Uterus (tissue), 2 donors: ENCODE measurements at regions not wholly inside any gene's neighbourhood (a gene's known extent, or its start where the extent isn't known, plus 50 kb on each side); places are given as distances from the start of the nearest gene placed in this dataset.

Experiments used
- POLR2A ChIP-seq, 2 donors: fragments of 450-650 bp; IDR thresholded peaks; one replicate each; pipeline ENCODE4 v1.6.1; 2016; ENCODE audit warnings: antibody characterized with exemption in 2 of 2, mild to moderate bottlenecking in 1 of 2, moderate library complexity in 1 of 2
- TF ChIP-seq, protein P1 (sequence below), 4 experiments: fragments of 200-600 bp in 2 of 4; fragments of 450-650 bp in 2 of 4; sonication (generic) in 2 of 4; IDR thresholded peaks; one replicate each; pipeline ENCODE4 v1.5.1; 2016 to 2019; ENCODE audit warnings: antibody characterized with exemption in 4 of 4, mild to moderate bottlenecking in 2 of 4, moderate library complexity in 1 of 4

DNA sequence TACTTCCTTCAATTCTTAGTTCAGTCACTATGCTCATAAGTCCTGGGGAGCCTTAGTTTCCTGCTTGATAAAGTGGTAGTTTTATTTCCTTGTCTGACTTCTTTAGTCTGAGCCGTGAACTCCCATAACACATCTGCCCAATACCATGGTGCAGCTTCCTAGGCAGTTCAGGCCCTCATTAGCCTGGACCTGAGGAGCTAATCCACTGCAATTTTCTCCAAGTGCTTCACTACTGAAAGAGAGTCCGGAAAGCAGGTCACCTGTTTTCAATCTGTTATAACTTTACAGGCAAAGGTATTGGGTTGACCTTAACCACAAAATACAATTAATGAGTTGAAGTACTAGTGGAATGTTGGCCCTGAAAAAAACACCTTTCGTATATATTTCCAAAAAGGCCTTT, 245.4 kb upstream of the BOD1L1 start:
- TF ChIP-seq, protein P1, sequence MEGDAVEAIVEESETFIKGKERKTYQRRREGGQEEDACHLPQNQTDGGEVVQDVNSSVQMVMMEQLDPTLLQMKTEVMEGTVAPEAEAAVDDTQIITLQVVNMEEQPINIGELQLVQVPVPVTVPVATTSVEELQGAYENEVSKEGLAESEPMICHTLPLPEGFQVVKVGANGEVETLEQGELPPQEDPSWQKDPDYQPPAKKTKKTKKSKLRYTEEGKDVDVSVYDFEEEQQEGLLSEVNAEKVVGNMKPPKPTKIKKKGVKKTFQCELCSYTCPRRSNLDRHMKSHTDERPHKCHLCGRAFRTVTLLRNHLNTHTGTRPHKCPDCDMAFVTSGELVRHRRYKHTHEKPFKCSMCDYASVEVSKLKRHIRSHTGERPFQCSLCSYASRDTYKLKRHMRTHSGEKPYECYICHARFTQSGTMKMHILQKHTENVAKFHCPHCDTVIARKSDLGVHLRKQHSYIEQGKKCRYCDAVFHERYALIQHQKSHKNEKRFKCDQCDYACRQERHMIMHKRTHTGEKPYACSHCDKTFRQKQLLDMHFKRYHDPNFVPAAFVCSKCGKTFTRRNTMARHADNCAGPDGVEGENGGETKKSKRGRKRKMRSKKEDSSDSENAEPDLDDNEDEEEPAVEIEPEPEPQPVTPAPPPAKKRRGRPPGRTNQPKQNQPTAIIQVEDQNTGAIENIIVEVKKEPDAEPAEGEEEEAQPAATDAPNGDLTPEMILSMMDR (IDR thresholded peaks at IDR 0.05) = no peak
- TF ChIP-seq POLR2A (IDR thresholded peaks at IDR 0.05) = no peak
